Spleen (tissue), 7 donors: ENCODE measurements at regions not wholly inside any gene's neighbourhood (a gene's known extent, or its start where the extent isn't known, plus 50 kb on each side); places are given as distances from the start of the nearest gene placed in this dataset.

Experiments used
- CTCF ChIP-seq, 11 experiments: fragments of 200-600 bp in 7 of 11; fragments of 450-650 bp in 4 of 11; sonication (generic) in 4 of 11; IDR thresholded peaks in 8 of 11; conservative IDR thresholded peaks in 3 of 11; 1 replicate in 7 of 11; 2 replicates in 4 of 11; pipeline versions ENCODE4 v1.4.0 to v1.8.0; 2016 to 2021; ENCODE audit warnings: antibody characterized with exemption in 11 of 11, inconsistent platforms in 4 of 11, mild to moderate bottlenecking in 1 of 11
- POLR2A ChIP-seq, 3 donors: fragments of 450-650 bp; IDR thresholded peaks; one replicate each; pipeline ENCODE4 v1.5.1; 2017; ENCODE audit warnings: antibody characterized with exemption in 3 of 3, mild to moderate bottlenecking in 1 of 3
- POLR2AphosphoS5 ChIP-seq, 3 donors: sonication (generic); formaldehyde crosslinking; IDR thresholded peaks; one replicate each; pipeline ENCODE4 v1.5.1; 2017; ENCODE audit warnings: antibody characterized with exemption in 3 of 3
- donor health status: DM: no; HTN: no; CAD: no; lungs with moderate emphysema.
- donor health status: DM: no; HTN: no; CAD: no.
- donor health status: DM: no; HTN: no; CAD: no.

- TF ChIP-seq POLR2AphosphoS5 (IDR thresholded peaks at IDR 0.05) = no peak
- TF ChIP-seq CTCF (IDR thresholded peaks at IDR 0.05 in 8 of 11, conservative IDR thresholded peaks at IDR 0.05 in 3 of 11) = no peak
- no peak for TF ChIP-seq POLR2A (IDR thresholded peaks at IDR 0.05)
Observed at GRCh38 chr17:43342589-43342890, 56.3 kb upstream of the ARL4D start.
